ENCODE measurements at regions not wholly inside any gene's neighbourhood (a gene's known extent, or its start where the extent isn't known, plus 50 kb on each side); places are given as distances from the start of the nearest gene placed in this dataset.

- intact Hi-C loops (cut with micrococcal nuclease; ENCODE audit: unreplicated experiment) = no loop called here
- H3K4me3 ChIP-seq (ENCODE audit: low read depth, low read length) = no peak overlapping the region
- Mint-ChIP-seq H3K27ac (ENCODE audit: unreplicated experiment) (no peak overlapping the region), H3K9me3 (ENCODE audit: unreplicated experiment) (no peaks in the 10 kb centered on the region), H3K4me3 (ENCODE audit: unreplicated experiment) (no peak overlapping the region), H3K4me1 (ENCODE audit: low read depth, unreplicated experiment) (no peaks in the 10 kb centered on the region), H3K27me3 (ENCODE audit: insufficient read depth, unreplicated experiment) (no peaks in the 10 kb centered on the region), H3K36me3 (ENCODE audit: insufficient read depth, unreplicated experiment) (no peaks in the 10 kb centered on the region)
- ChIA-PET POLR2A (no interaction called here), CTCF (no interaction called here)
- no peaks in the 10 kb centered on the region for H3K4me1 ChIP-seq
- H3K27me3 ChIP-seq (replicated peaks; ENCODE audit: control insufficient read depth, insufficient read depth, low read length) = no peaks in the 10 kb centered on the region
- H3K36me3 ChIP-seq (ENCODE audit: control insufficient read depth, insufficient read depth, low read length) = no peaks in the 10 kb centered on the region
- TF ChIP-seq CTCF (IDR thresholded peaks at IDR 0.05; ENCODE audit: insufficient read depth in 1 of 2, low read depth in 1 of 2, low read length in 1 of 2, severe bottlenecking in 1 of 2, unreplicated experiment in 1 of 2) = no peak
- no TSS peak for BruUV-seq (replicated peaks)
- H3K9me3 ChIP-seq = no peaks in the 10 kb centered on the region
- DNase-seq = no peak
Measured at GRCh38 chr18:41594582-41594981, 360.5 kb upstream of the PIK3C3 start.

GRCh38 chr18:41593171-41593675, 361.8 kb upstream of the PIK3C3 start:
- no peaks in the 10 kb centered on the region for H3K9me3 Mint-ChIP-seq (ENCODE audit: unreplicated experiment)
- POLR2A ChIA-PET = no interaction called here

GRCh38 chr18:41587976-41588375, 367.1 kb upstream of the PIK3C3 start:
- ChIA-PET POLR2A (no interaction called here), CTCF (no interaction called here)
- H3K9me3 Mint-ChIP-seq (ENCODE audit: unreplicated experiment) = no peaks in the 10 kb centered on the region
- no peak overlapping the region for H3K4me3 Mint-ChIP-seq (ENCODE audit: unreplicated experiment)
- H3K36me3 Mint-ChIP-seq (ENCODE audit: insufficient read depth, unreplicated experiment) = no peaks in the 10 kb centered on the region
- no peaks in the 10 kb centered on the region for H3K4me1 ChIP-seq
- intact Hi-C loops (cut with micrococcal nuclease; ENCODE audit: unreplicated experiment) = no loop called here
- H3K27me3 Mint-ChIP-seq (ENCODE audit: insufficient read depth, unreplicated experiment) = no peaks in the 10 kb centered on the region
- BruUV-seq (replicated peaks) = no TSS peak
- no peaks in the 10 kb centered on the region for H3K9me3 ChIP-seq
- no peaks in the 10 kb centered on the region for H3K4me1 Mint-ChIP-seq (ENCODE audit: low read depth, unreplicated experiment)
- TF ChIP-seq CTCF (IDR thresholded peaks at IDR 0.05; ENCODE audit: insufficient read depth in 1 of 2, low read depth in 1 of 2, low read length in 1 of 2, severe bottlenecking in 1 of 2, unreplicated experiment in 1 of 2) = no peak
- no peak overlapping the region for H3K27ac Mint-ChIP-seq (ENCODE audit: unreplicated experiment)
- no peaks in the 10 kb centered on the region for H3K27me3 ChIP-seq (replicated peaks; ENCODE audit: control insufficient read depth, insufficient read depth, low read length)
- no peak for DNase-seq
- no peak overlapping the region for H3K4me3 ChIP-seq (ENCODE audit: low read depth, low read length)
- no peaks in the 10 kb centered on the region for H3K36me3 ChIP-seq (ENCODE audit: control insufficient read depth, insufficient read depth, low read length)

More at GRCh38 chr18:41593171-41593675, 361.8 kb upstream of the PIK3C3 start:
- no peak overlapping the region for H3K27ac Mint-ChIP-seq (ENCODE audit: unreplicated experiment)
- Histone ChIP-seq H3K9me3 (no peaks in the 10 kb centered on the region), H3K27me3 (replicated peaks; ENCODE audit: control insufficient read depth, insufficient read depth, low read length) (no peaks in the 10 kb centered on the region), H3K4me1 (no peaks in the 10 kb centered on the region), H3K36me3 (ENCODE audit: control insufficient read depth, insufficient read depth, low read length) (no peaks in the 10 kb centered on the region), H3K4me3 (ENCODE audit: low read depth, low read length) (no peak overlapping the region)
- CTCF ChIA-PET = no interaction called here
- no peak for TF ChIP-seq CTCF (IDR thresholded peaks at IDR 0.05; ENCODE audit: insufficient read depth in 1 of 2, low read depth in 1 of 2, low read length in 1 of 2, severe bottlenecking in 1 of 2, unreplicated experiment in 1 of 2)
- H3K4me1 Mint-ChIP-seq (ENCODE audit: low read depth, unreplicated experiment) = no peaks in the 10 kb centered on the region
- no TSS peak for BruUV-seq (replicated peaks)
- no peaks in the 10 kb centered on the region for H3K36me3 Mint-ChIP-seq (ENCODE audit: insufficient read depth, unreplicated experiment)
- H3K4me3 Mint-ChIP-seq (ENCODE audit: unreplicated experiment) = no peak overlapping the region
- intact Hi-C loops (cut with micrococcal nuclease; ENCODE audit: unreplicated experiment) = no loop called here
- H3K27me3 Mint-ChIP-seq (ENCODE audit: insufficient read depth, unreplicated experiment) = no peaks in the 10 kb centered on the region
- DNase-seq = no peak

Measured in Caco-2 (cell line).